ENCODE measurements at regions not wholly inside any gene's neighbourhood (a gene's known extent, or its start where the extent isn't known, plus 50 kb on each side); places are given as distances from the start of the nearest gene placed in this dataset.

DNA sequence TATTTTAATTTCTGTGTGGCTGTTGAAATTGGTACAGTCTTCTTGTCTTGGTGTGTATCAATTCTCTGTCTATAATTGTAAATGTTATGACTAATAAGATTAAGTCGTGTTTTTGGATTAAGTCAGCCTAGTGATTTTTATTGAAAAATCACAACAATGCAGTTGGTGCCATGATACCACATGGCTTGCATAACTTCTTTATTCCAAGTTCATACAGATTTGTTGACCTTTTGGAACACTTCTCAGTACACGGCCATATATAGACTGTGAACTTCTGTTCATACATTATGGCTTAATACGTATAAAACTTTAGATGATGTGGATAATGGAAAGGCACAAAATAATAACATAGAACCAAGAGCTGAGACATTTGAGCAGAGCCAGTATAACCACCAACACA is 121.2 kb upstream of the NAALADL2 start:
- peaks cover 10% of the 10 kb centered on the region for H3K9me3 Mint-ChIP-seq
- TF ChIP-seq CTCF (IDR thresholded peaks at IDR 0.05): no peak
- H3K36me3 Mint-ChIP-seq (ENCODE audit: low read depth): no peaks in the 10 kb centered on the region
- no peaks in the 10 kb centered on the region for H3K4me1 Mint-ChIP-seq
- H3K27ac Mint-ChIP-seq: no peak overlapping the region
- POLR2A ChIA-PET: no interaction called here
- no peak for ATAC-seq (ENCODE audit: low read depth)
- no peaks in the 10 kb centered on the region for H3K27me3 Mint-ChIP-seq
- intact Hi-C loops (cut with micrococcal nuclease): no loop called here
- H3K4me3 Mint-ChIP-seq: no peak overlapping the region
- no peak for DNase-seq
- CTCF ChIA-PET: no interaction called here

DNA sequence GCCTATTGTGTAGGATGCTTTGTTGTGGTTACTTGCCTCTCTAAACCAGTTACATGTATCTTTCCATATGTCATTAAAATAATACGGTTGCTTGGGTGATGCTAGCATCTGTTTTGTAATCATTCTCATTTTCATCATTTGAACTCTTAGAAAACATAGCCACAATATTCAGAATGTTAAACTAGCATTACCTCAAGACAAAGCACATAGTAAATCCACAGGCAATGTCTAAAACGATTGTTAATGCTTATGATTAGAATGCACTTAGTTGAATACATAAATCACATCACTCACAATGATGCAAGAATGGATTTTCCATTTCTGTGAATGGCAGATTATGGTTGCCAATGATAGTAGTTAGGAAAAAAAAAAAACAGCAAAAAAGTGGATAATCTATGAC is 110.0 kb upstream of the NAALADL2 start:
- H3K4me3 Mint-ChIP-seq: no peak overlapping the region
- TF ChIP-seq CTCF (IDR thresholded peaks at IDR 0.05): no peak
- peaks cover 19% of the 10 kb centered on the region for H3K9me3 Mint-ChIP-seq
- no peaks in the 10 kb centered on the region for H3K27me3 Mint-ChIP-seq
- no peak for DNase-seq
- intact Hi-C loops (cut with micrococcal nuclease): no loop called here
- H3K4me1 Mint-ChIP-seq: no peaks in the 10 kb centered on the region
- ChIA-PET POLR2A (no interaction called here), CTCF (no interaction called here)
- no peaks in the 10 kb centered on the region for H3K36me3 Mint-ChIP-seq (ENCODE audit: low read depth)
- no peak for ATAC-seq (ENCODE audit: low read depth)
- no peak overlapping the region for H3K27ac Mint-ChIP-seq

DNA sequence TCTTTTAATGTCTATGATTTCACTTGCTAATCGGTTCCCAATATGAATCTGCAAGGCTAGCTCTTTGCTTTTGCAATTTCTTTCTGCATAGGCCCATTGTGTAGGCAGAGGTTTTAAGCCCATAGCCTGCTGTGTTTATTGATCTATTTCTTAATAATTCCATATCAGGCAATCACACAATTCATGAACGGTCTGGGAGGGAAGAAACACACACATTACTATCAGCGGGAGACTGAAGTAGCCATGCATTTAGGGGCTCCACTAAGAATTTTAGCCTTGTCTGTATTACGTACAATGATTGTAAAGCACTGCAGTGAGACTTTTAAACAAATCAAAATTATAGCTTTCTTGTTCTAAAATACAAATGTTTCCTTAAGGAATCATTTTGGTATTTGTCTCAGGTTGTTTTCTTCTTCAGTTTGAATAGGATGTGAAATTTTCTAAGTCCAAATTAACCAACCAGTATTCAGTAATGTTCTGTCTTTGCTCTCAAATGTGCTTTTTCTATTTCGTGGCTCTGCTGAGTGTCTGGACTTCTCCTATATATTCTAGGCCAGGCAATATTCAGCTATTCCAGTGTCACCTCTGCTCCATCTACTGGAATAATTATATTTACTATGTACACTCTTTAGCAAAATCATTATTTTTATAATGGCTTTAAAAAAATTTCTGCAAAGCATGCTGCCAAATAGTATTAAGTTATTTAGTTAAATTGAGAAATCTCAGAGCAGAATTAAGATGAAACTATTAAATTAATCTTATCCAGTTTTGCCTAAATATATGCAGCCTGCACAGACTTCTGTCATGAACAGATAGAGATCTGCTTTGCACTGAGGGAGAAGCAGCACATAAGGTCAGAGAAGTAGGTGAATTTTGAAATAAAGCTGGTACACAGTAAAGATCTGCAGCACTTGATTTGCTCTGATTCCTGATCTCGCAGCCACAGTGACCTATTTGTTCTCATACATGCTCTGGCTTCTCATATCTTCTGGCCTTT is 103.0 kb upstream of the NAALADL2 start:
- intact Hi-C loops (cut with micrococcal nuclease): no loop called here
- ATAC-seq (ENCODE audit: low read depth) (no peak), DNase-seq (no peak)
- Mint-ChIP-seq H3K27ac (no peak overlapping the region), H3K27me3 (no peaks in the 10 kb centered on the region), H3K9me3 (peaks cover 12% of the 10 kb centered on the region), H3K36me3 (ENCODE audit: low read depth) (no peaks in the 10 kb centered on the region), H3K4me3 (no peak overlapping the region), H3K4me1 (no peaks in the 10 kb centered on the region)
- POLR2A ChIA-PET: no interaction called here
- CTCF ChIA-PET: no interaction called here
- TF ChIP-seq CTCF (IDR thresholded peaks at IDR 0.05): no peak

DNA sequence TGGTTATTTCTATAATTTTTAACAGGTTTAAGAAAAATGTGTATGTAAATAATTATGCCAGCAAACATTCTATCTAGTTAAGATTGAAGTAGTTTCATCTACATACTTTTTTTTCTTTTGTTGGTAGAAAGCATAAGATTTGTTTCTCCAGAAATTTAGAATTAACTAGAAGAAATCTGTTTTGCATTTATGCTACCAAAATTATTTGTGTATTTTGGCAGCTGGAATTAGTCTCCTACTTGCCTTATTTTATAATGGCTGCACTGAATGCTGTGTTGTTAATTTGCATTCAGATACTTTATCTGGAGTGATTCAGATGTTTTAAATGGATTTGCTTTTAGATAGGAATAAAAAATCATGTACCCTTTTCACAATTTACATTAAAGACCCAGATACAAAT is 100.2 kb upstream of the NAALADL2 start:
- POLR2A ChIA-PET: no interaction called here
- ATAC-seq (ENCODE audit: low read depth): no peak
- DNase-seq: no peak
- H3K4me3 Mint-ChIP-seq: no peak overlapping the region
- H3K9me3 Mint-ChIP-seq: peaks cover 7% of the 10 kb centered on the region
- intact Hi-C loops (cut with micrococcal nuclease): no loop called here
- H3K27ac Mint-ChIP-seq: no peak overlapping the region
- no peak for TF ChIP-seq CTCF (IDR thresholded peaks at IDR 0.05)
- CTCF ChIA-PET: no interaction called here
- H3K4me1 Mint-ChIP-seq: no peaks in the 10 kb centered on the region
- no peaks in the 10 kb centered on the region for H3K36me3 Mint-ChIP-seq (ENCODE audit: low read depth)
- no peaks in the 10 kb centered on the region for H3K27me3 Mint-ChIP-seq

DNA sequence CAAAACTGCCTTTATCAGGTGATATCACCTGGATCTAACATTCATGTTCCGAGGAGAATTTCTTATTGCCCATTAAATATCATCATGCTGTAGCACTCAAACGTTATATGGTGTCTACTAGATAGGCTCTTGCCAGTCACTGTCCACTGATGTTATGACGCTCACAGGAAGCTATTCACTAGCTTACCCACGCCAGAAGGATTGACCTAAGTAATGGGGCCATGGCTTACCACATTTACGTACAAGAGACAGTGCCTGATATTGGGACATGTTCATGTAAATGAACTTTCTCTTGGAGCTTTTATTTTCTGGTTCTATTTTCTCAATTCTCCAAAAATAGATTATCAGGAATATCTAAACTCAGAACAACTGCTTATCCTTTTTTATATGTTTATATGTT is 91.7 kb upstream of the NAALADL2 start:
- no peak for TF ChIP-seq CTCF (IDR thresholded peaks at IDR 0.05)

More for the DNA sequence above, 91.7 kb upstream of the NAALADL2 start:
- Mint-ChIP-seq H3K4me1 (no peaks in the 10 kb centered on the region), H3K4me3 (no peak overlapping the region), H3K27me3 (no peaks in the 10 kb centered on the region), H3K36me3 (ENCODE audit: low read depth) (no peaks in the 10 kb centered on the region), H3K9me3 (peaks cover 4% of the 10 kb centered on the region), H3K27ac (no peak overlapping the region)
- intact Hi-C loops (cut with micrococcal nuclease): no loop called here
- ChIA-PET POLR2A (no interaction called here), CTCF (no interaction called here)
- ATAC-seq (ENCODE audit: low read depth) (no peak), DNase-seq (no peak)

Measured in activated B cell treated with CpG ODN at 0.5 μM for 24 hours (primary cell).